Transverse colon (tissue), 4 donors: ENCODE measurements at regions not wholly inside any gene's neighbourhood (a gene's known extent, or its start where the extent isn't known, plus 50 kb on each side); places are given as distances from the start of the nearest gene placed in this dataset.

Experiments used
- DNase-seq: peaks from one replicate; pipeline ENCODE4 v3.0.0-alpha.2; 2019
- H3K27ac ChIP-seq, 4 donors: fragments of 200-600 bp; sonication (generic); 2 replicates each; pipeline ENCODE4 v1.5.1; 2016 to 2018; ENCODE audit warnings: inconsistent platforms in 4 of 4
- H3K27me3 ChIP-seq: fragments of 200-600 bp; sonication (generic); 2 replicates; pipeline ENCODE4 v1.5.1; 2017; ENCODE audit warnings: inconsistent platforms
- H3K36me3 ChIP-seq, 4 donors: fragments of 200-600 bp; sonication (generic); 2 replicates each; pipeline ENCODE4 v1.5.1; 2017 to 2019; ENCODE audit warnings: inconsistent platforms in 4 of 4
- H3K4me1 ChIP-seq, 4 donors: fragments of 200-600 bp; sonication (generic); 2 replicates each; pipeline ENCODE4 v1.5.1; 2017 to 2020; ENCODE audit warnings: inconsistent platforms in 4 of 4
- H3K4me3 ChIP-seq, 4 donors: fragments of 200-600 bp; sonication (generic); 1 replicate in 1 of 4; 2 replicates in 3 of 4; pipeline versions ENCODE4 v1.5.1 to v1.6.1; 2017 to 2019; ENCODE audit warnings: inconsistent platforms in 4 of 4
- H3K9me3 ChIP-seq, 2 donors: fragments of 200-600 bp; sonication (generic); 2 replicates each; pipeline ENCODE4 v1.5.1; 2017 to 2019; ENCODE audit warnings: inconsistent platforms in 2 of 2
- CTCF ChIP-seq, 5 experiments: fragments of 200-600 bp in 3 of 5; fragments of 450-650 bp in 2 of 5; sonication (generic) in 3 of 5; IDR thresholded peaks; 1 replicate in 2 of 5; 2 replicates in 3 of 5; pipeline ENCODE4 v1.5.1; 2016 to 2017; ENCODE audit warnings: antibody characterized with exemption in 5 of 5, inconsistent platforms in 3 of 5, mild to moderate bottlenecking in 2 of 5, moderate library complexity in 1 of 5
- EP300 ChIP-seq: sonication (generic); formaldehyde crosslinking; IDR thresholded peaks from one replicate; pipeline ENCODE4 v1.6.1; 2017; ENCODE audit warnings: antibody characterized with exemption, low read depth
- POLR2A ChIP-seq: fragments of 450-650 bp; IDR thresholded peaks from one replicate; pipeline ENCODE4 v1.6.1; 2016; ENCODE audit warnings: antibody characterized with exemption, mild to moderate bottlenecking, moderate library complexity
- POLR2AphosphoS5 ChIP-seq, 3 donors: sonication (generic); formaldehyde crosslinking; IDR thresholded peaks; one replicate each; pipeline ENCODE4 v1.6.1; 2016; ENCODE audit warnings: antibody characterized with exemption in 3 of 3
- WGBS, 2 donors: methylation state at CpG; one replicate each; pipeline ENCODE4 v1.1.5; 2018; ENCODE audit warnings: low coverage in 1 of 2; 5-methylcytosine and 5-hydroxymethylcytosine counted together
- in situ Hi-C, 4 donors: fragments of 200-750 bp; cut with MboI; loops; one replicate each; pipeline versions ENCODE4 v1.15.0 to v1.15.1; 2017; ENCODE audit warnings: low sequenced_read_pairs in 3 of 4, low pct_ligation_motif_present in 1 of 4, low pct_unique_long_range_greater_than_20kb in 1 of 4
- intact Hi-C: fragments of 100-400 bp; cut with DNase I; formaldehyde crosslinking; loops from one replicate; pipeline ENCODE4 v1.15.1; 2023; ENCODE audit warnings: low total_unique reads

- Histone ChIP-seq H3K27me3 (no peaks in the 10 kb centered on the region), H3K36me3 (no peaks in the 10 kb centered on the region), H3K9me3 (no peaks in the 10 kb centered on the region), H3K27ac (no peak overlapping the region), H3K4me1 (no peaks in the 10 kb centered on the region), H3K4me3 (no peak overlapping the region)
- DNase-seq, result no peak
- 61 to 70% methylated on average over 3 of the region's 3 CpGs for WGBS, 2 donors
- in situ Hi-C loops, result no loop called here
- intact Hi-C loops, result no loop called here
- no peak for TF ChIP-seq EP300
- TF ChIP-seq POLR2AphosphoS5 (IDR thresholded peaks at IDR 0.05), result no peak
- no peak for TF ChIP-seq CTCF (IDR thresholded peaks at IDR 0.05)
- TF ChIP-seq POLR2A, result no peak
Measured at GRCh38 chr4:171588051-171588545, 225.1 kb upstream of the GALNTL6 start.

- Histone ChIP-seq H3K27ac (no peak overlapping the region), H3K9me3 (no peaks in the 10 kb centered on the region), H3K36me3 (no peaks in the 10 kb centered on the region), H3K4me1 (no peaks in the 10 kb centered on the region), H3K27me3 (no peaks in the 10 kb centered on the region), H3K4me3 (no peak overlapping the region)
- no peak for DNase-seq
- in situ Hi-C loops, result no loop called here
- intact Hi-C loops, result no loop called here
- no peak for TF ChIP-seq POLR2AphosphoS5 (IDR thresholded peaks at IDR 0.05)
- TF ChIP-seq CTCF (IDR thresholded peaks at IDR 0.05), result no peak
- no peak for TF ChIP-seq EP300
- TF ChIP-seq POLR2A, result no peak
Measured at GRCh38 chr4:171583790-171584189, 229.4 kb upstream of the GALNTL6 start.

GRCh38 chr4:171582961-171583581, 230.1 kb upstream of the GALNTL6 start:
- Histone ChIP-seq H3K4me3 (no peak overlapping the region), H3K4me1 (no peaks in the 10 kb centered on the region)
- intact Hi-C loops, result no loop called here

GRCh38 chr4:171573181-171573580, 240.0 kb upstream of the GALNTL6 start:
- Histone ChIP-seq H3K27me3 (no peaks in the 10 kb centered on the region), H3K27ac (no peak overlapping the region), H3K4me3 (no peak overlapping the region), H3K4me1 (no peaks in the 10 kb centered on the region), H3K36me3 (no peaks in the 10 kb centered on the region), H3K9me3 (no peaks in the 10 kb centered on the region)
- intact Hi-C loops, result no loop called here
- WGBS, 2 donors, result 80 to 83% methylated on average over 2 of the region's 2 CpGs
- TF ChIP-seq EP300 (no peak), CTCF (IDR thresholded peaks at IDR 0.05) (no peak), POLR2AphosphoS5 (IDR thresholded peaks at IDR 0.05) (no peak), POLR2A (no peak)
- DNase-seq, result no peak
- in situ Hi-C loops, result no loop called here

More at GRCh38 chr4:171582961-171583581, 230.1 kb upstream of the GALNTL6 start:
- no peak overlapping the region for H3K27ac ChIP-seq
- H3K36me3 ChIP-seq, result no peaks in the 10 kb centered on the region
- in situ Hi-C loops, result no loop called here
- WGBS, 2 donors, result 50 to 60% methylated on average over 2 to 4 of the region's 4 CpGs
- H3K27me3 ChIP-seq, result no peaks in the 10 kb centered on the region
- DNase-seq, result no peak
- TF ChIP-seq EP300, result no peak
- no peak for TF ChIP-seq POLR2A
- TF ChIP-seq POLR2AphosphoS5 (IDR thresholded peaks at IDR 0.05), result no peak
- TF ChIP-seq CTCF (IDR thresholded peaks at IDR 0.05), result no peak
- H3K9me3 ChIP-seq, result no peaks in the 10 kb centered on the region
